Astrocyte of the cerebellum (primary cell): ENCODE measurements at regions not wholly inside any gene's neighbourhood (a gene's known extent, or its start where the extent isn't known, plus 50 kb on each side); places are given as distances from the start of the nearest gene placed in this dataset.

Source experiments
- DNase-seq: peaks from one replicate; pipeline ENCODE4 v3.0.0-alpha.2; 2011; ENCODE audit warnings: low read depth
- H3K4me3 ChIP-seq: 2 replicates; pipeline ENCODE4 v1.5.1; 2011; ENCODE audit warnings: mild to moderate bottlenecking, low read depth, low read length, moderate library complexity
- CTCF ChIP-seq: IDR thresholded peaks from 2 replicates; pipeline ENCODE4 v1.5.1; 2012; ENCODE audit warnings: low read length, low read depth, moderate library complexity, mild to moderate bottlenecking; ENCODE audit errors: missing control alignments
- in situ Hi-C: cut with HindIII; loops from 2 replicates; pipeline ENCODE4 v1.10.0; 2017; ENCODE audit warnings: low sequenced_read_pairs

- in situ Hi-C loops, result no loop called here
- no peak for TF ChIP-seq CTCF
- no peak overlapping the region for H3K4me3 ChIP-seq
- DNase-seq, result no peak
Measured at GRCh38 chr2:129224022-129224421, 755.4 kb upstream of the RAB6C start.

GRCh38 chr2:129224486-129224885 is 755.0 kb upstream of the RAB6C start:
- H3K4me3 ChIP-seq, result no peak overlapping the region
- no peak for DNase-seq
- TF ChIP-seq CTCF, result no peak
- in situ Hi-C loops, result no loop called here

- TF ChIP-seq CTCF, result no peak
- in situ Hi-C loops, result no loop called here
- no peak for DNase-seq
- no peak overlapping the region for H3K4me3 ChIP-seq
Measured at GRCh38 chr2:129229196-129229595, 750.3 kb upstream of the RAB6C start.

- TF ChIP-seq CTCF, result no peak
- in situ Hi-C loops, result no loop called here
- DNase-seq, result no peak
- no peak overlapping the region for H3K4me3 ChIP-seq
Measured at GRCh38 chr2:129229830-129230441, 749.5 kb upstream of the RAB6C start.

- H3K4me3 ChIP-seq, result no peak overlapping the region
- DNase-seq, result no peak
- in situ Hi-C loops, result no loop called here
Measured at GRCh38 chr2:129231924-129232323, 747.5 kb upstream of the RAB6C start.

GRCh38 chr2:129233166-129233565 is 746.3 kb upstream of the RAB6C start:
- no peak for TF ChIP-seq CTCF
- in situ Hi-C loops, result no loop called here
- H3K4me3 ChIP-seq, result no peak overlapping the region
- no peak for DNase-seq

More at GRCh38 chr2:129231924-129232323, 747.5 kb upstream of the RAB6C start:
- TF ChIP-seq CTCF, result no peak

GRCh38 chr2:129233751-129234406 is 745.6 kb upstream of the RAB6C start:
- H3K4me3 ChIP-seq, result no peak overlapping the region
- in situ Hi-C loops, result no loop called here
- peak; percentile 25 for TF ChIP-seq CTCF
- no peak for DNase-seq
